ENCODE measurements at regions not wholly inside any gene's neighbourhood (a gene's known extent, or its start where the extent isn't known, plus 50 kb on each side); places are given as distances from the start of the nearest gene placed in this dataset.

DNA sequence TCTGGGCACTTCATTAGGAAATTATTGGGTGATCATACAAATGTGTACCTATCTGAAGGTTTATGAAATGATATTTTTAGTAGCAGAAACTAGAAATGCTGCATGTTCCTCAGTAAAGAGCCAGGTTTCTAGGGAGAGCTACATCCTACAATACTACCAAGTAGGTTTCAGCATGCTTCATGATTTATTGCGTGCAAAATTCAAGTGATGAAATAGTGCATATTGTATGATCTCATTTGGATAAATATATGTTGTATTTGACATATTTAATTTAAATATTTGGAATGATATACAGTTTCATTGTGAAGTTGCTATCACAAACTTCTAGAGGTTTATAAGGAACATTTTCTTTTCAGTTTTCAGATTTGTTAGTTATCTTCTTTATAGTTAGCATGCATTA lies 90.5 kb upstream of the GDF10 start:
- H3K36me3 ChIP-seq (ENCODE audit: control insufficient read depth in 2 of 2, extremely low read depth in 1 of 2, insufficient read depth in 2 of 2, low read length in 2 of 2), result no peaks in the 10 kb centered on the region
- FAIRE-seq (no peak), DNase-seq (ENCODE audit: low read depth, low spot score) (no peak)
- TF ChIP-seq, protein P1, sequence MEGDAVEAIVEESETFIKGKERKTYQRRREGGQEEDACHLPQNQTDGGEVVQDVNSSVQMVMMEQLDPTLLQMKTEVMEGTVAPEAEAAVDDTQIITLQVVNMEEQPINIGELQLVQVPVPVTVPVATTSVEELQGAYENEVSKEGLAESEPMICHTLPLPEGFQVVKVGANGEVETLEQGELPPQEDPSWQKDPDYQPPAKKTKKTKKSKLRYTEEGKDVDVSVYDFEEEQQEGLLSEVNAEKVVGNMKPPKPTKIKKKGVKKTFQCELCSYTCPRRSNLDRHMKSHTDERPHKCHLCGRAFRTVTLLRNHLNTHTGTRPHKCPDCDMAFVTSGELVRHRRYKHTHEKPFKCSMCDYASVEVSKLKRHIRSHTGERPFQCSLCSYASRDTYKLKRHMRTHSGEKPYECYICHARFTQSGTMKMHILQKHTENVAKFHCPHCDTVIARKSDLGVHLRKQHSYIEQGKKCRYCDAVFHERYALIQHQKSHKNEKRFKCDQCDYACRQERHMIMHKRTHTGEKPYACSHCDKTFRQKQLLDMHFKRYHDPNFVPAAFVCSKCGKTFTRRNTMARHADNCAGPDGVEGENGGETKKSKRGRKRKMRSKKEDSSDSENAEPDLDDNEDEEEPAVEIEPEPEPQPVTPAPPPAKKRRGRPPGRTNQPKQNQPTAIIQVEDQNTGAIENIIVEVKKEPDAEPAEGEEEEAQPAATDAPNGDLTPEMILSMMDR (optimal IDR thresholded peaks at IDR 0.05 in 1 of 3, IDR thresholded peaks at IDR 0.05 in 1 of 3, conservative IDR thresholded peaks at IDR 0.05 in 1 of 3; ENCODE audit: extremely low read depth in 1 of 3, insufficient read depth in 2 of 3, low read length in 3 of 3), result no peak
- no peak for TF ChIP-seq EZH2 (IDR thresholded peaks at IDR 0.05; ENCODE audit: low read length)
- H3K4me2 ChIP-seq (ENCODE audit: control insufficient read depth, extremely low read depth, insufficient read depth, low read depth, low read length), result no peak overlapping the region
- no peak overlapping the region for H3K4me3 ChIP-seq (ENCODE audit: control insufficient read depth in 2 of 3, extremely low read depth in 1 of 3, insufficient read depth in 2 of 3, low read depth in 1 of 3, low read length in 3 of 3)
- H3K4me1 ChIP-seq (ENCODE audit: control insufficient read depth, extremely low read depth, insufficient read depth, low read length), result no peaks in the 10 kb centered on the region
- no peak overlapping the region for H3K9ac ChIP-seq (ENCODE audit: control insufficient read depth, extremely low read depth, insufficient read depth, low read length)
- no peak overlapping the region for H2AFZ ChIP-seq (ENCODE audit: control insufficient read depth, low read length)
- no peaks in the 10 kb centered on the region for H3K9me3 ChIP-seq (ENCODE audit: control insufficient read depth, low read depth, low read length)
- no peaks in the 10 kb centered on the region for H3K9me1 ChIP-seq (ENCODE audit: control insufficient read depth, extremely low read depth, insufficient read depth, low read length)
- H4K20me1 ChIP-seq (ENCODE audit: control insufficient read depth, extremely low read depth, insufficient read depth, low read length), result no peaks in the 10 kb centered on the region
- no peaks in the 10 kb centered on the region for H3K79me2 ChIP-seq (ENCODE audit: control insufficient read depth, insufficient read depth, low read length)
- H3K27ac ChIP-seq (ENCODE audit: control insufficient read depth, insufficient read depth, low read length), result no peak overlapping the region
- dilution Hi-C loops (cut with MboI; ENCODE audit: extremely low pct_ligation_motif_present, low sequenced_read_pairs), result no loop called here
- peaks cover 3% of the 10 kb centered on the region for H3K27me3 ChIP-seq (ENCODE audit: control insufficient read depth, extremely low read depth, insufficient read depth, low read length)

GRCh38 chr10:47214520-47214919 lies 85.5 kb upstream of the GDF10 start:
- H3K9ac ChIP-seq (ENCODE audit: control insufficient read depth, extremely low read depth, insufficient read depth, low read length), result no peak overlapping the region
- H2AFZ ChIP-seq (ENCODE audit: control insufficient read depth, low read length), result no peak overlapping the region
- H3K9me1 ChIP-seq (ENCODE audit: control insufficient read depth, extremely low read depth, insufficient read depth, low read length), result no peaks in the 10 kb centered on the region
- no peak overlapping the region for H3K4me2 ChIP-seq (ENCODE audit: control insufficient read depth, extremely low read depth, insufficient read depth, low read depth, low read length)
- no peak overlapping the region for H3K27ac ChIP-seq (ENCODE audit: control insufficient read depth, insufficient read depth, low read length)
- no peaks in the 10 kb centered on the region for H3K4me1 ChIP-seq (ENCODE audit: control insufficient read depth, extremely low read depth, insufficient read depth, low read length)
- FAIRE-seq, result no peak
- no peak for DNase-seq (ENCODE audit: low read depth, low spot score)
- TF ChIP-seq, protein P1 (optimal IDR thresholded peaks at IDR 0.05 in 1 of 3, IDR thresholded peaks at IDR 0.05 in 1 of 3, conservative IDR thresholded peaks at IDR 0.05 in 1 of 3; ENCODE audit: extremely low read depth in 1 of 3, insufficient read depth in 2 of 3, low read length in 3 of 3), result no peak
- TF ChIP-seq EZH2 (IDR thresholded peaks at IDR 0.05; ENCODE audit: low read length), result no peak
- dilution Hi-C loops (cut with MboI; ENCODE audit: extremely low pct_ligation_motif_present, low sequenced_read_pairs), result no loop called here
- H4K20me1 ChIP-seq (ENCODE audit: control insufficient read depth, extremely low read depth, insufficient read depth, low read length), result no peaks in the 10 kb centered on the region
- no peak overlapping the region for H3K4me3 ChIP-seq (ENCODE audit: control insufficient read depth in 2 of 3, extremely low read depth in 1 of 3, insufficient read depth in 2 of 3, low read depth in 1 of 3, low read length in 3 of 3)
- H3K9me3 ChIP-seq (ENCODE audit: control insufficient read depth, low read depth, low read length), result no peaks in the 10 kb centered on the region
- H3K79me2 ChIP-seq (ENCODE audit: control insufficient read depth, insufficient read depth, low read length), result no peaks in the 10 kb centered on the region
- H3K36me3 ChIP-seq (ENCODE audit: control insufficient read depth in 2 of 2, extremely low read depth in 1 of 2, insufficient read depth in 2 of 2, low read length in 2 of 2), result no peaks in the 10 kb centered on the region
- peaks cover 8% of the 10 kb centered on the region for H3K27me3 ChIP-seq (ENCODE audit: control insufficient read depth, extremely low read depth, insufficient read depth, low read length)
